ENCODE measurements at regions not wholly inside any gene's neighbourhood (a gene's known extent, or its start where the extent isn't known, plus 50 kb on each side); places are given as distances from the start of the nearest gene placed in this dataset.

- Histone ChIP-seq H3K9me3 (ENCODE audit: control insufficient read depth in 1 of 2, insufficient read depth in 1 of 2, low read depth in 1 of 2, low read length in 2 of 2) (no peaks in the 10 kb centered on the region), H3K4me2 (ENCODE audit: low read length) (no peak overlapping the region), H3K4me1 (ENCODE audit: control insufficient read depth in 1 of 2, insufficient read depth in 2 of 2, low read length in 2 of 2) (no peaks in the 10 kb centered on the region), H2AFZ (ENCODE audit: low read depth, low read length, poor library complexity, severe bottlenecking) (no peak overlapping the region), H3K4me3 (replicated peaks in 1 of 2; ENCODE audit: low read depth in 1 of 2, low read length in 2 of 2) (no peak overlapping the region), H4K20me1 (ENCODE audit: insufficient read depth) (no peaks in the 10 kb centered on the region), H3K9ac (ENCODE audit: low read length) (no peak overlapping the region), H3K27ac (ENCODE audit: low read depth, low read length) (no peak overlapping the region), H3K9me2 (ENCODE audit: insufficient read depth) (no peaks in the 10 kb centered on the region), H3K36me3 (ENCODE audit: control insufficient read depth in 1 of 2, insufficient read depth in 2 of 2, low read length in 2 of 2) (no peaks in the 10 kb centered on the region), H3K27me3 (ENCODE audit: insufficient read depth, low read length) (peaks cover 7% of the 10 kb centered on the region; the same call in 1 of the 2 replicates), H3K79me2 (ENCODE audit: insufficient read depth, low read length) (no peaks in the 10 kb centered on the region)
- intact Hi-C loops (cut with micrococcal nuclease), result no loop called here
- no peak for ATAC-seq
- CTCF ChIA-PET, result no interaction called here
- POLR2A ChIA-PET, result no interaction called here
- DNase-seq (ENCODE audit: low read depth, low spot score), result no peak
- no TSS peak for BruUV-seq (replicated peaks)
- TF ChIP-seq SIN3A (IDR thresholded peaks at IDR 0.05; ENCODE audit: low read depth) (no peak), ZFX (IDR thresholded peaks at IDR 0.05) (no peak), JUND (IDR thresholded peaks at IDR 0.05) (no peak), YY1 (IDR thresholded peaks at IDR 0.05; ENCODE audit: extremely low read depth, insufficient replicate concordance, low read depth, low read length) (no peak), ZNF274 (IDR thresholded peaks at IDR 0.05; ENCODE audit: low read depth, low read length) (no peak)
- RAD21 ChIA-PET (ENCODE audit: low non-redundant PET in 1 of 2, low total read pairs in 2 of 2, uncharacterized antibody in 2 of 2, unreplicated experiment in 2 of 2), result no interaction called here
Measured at GRCh38 chr19:29409076-29409862, 116.5 kb upstream of the VSTM2B start.

DNA sequence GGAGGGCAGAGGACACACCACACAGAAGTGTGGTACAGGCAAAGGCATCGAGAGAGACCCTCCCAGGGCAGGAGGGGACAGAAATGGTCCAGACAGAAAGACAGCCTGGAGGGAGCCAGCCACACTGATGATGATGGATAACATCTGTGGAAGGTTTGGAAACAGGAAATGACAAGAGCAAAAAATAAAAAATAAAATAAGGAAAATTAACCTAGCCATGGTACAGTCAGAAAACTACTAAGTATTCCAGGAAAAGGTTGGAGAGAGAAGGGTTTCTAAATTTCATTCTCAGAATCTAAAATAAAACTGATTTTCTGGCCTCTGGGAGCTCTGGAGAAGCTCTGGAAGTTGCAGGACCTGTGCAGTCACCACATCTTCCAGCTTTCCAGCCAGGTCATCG lies 115.2 kb upstream of the VSTM2B start:
- H3K4me3 ChIP-seq (replicated peaks in 1 of 2; ENCODE audit: low read depth in 1 of 2, low read length in 2 of 2), result no peak overlapping the region
- H4K20me1 ChIP-seq (ENCODE audit: insufficient read depth), result no peaks in the 10 kb centered on the region
- ChIA-PET RAD21 (ENCODE audit: low non-redundant PET in 1 of 2, low total read pairs in 2 of 2, uncharacterized antibody in 2 of 2, unreplicated experiment in 2 of 2) (no interaction called here), POLR2A (no interaction called here), CTCF (no interaction called here)
- DNase-seq (ENCODE audit: low read depth, low spot score) (no peak), ATAC-seq (no peak)
- intact Hi-C loops (cut with micrococcal nuclease), result no loop called here
- peaks cover 4% of the 10 kb centered on the region; the same call in 1 of the 2 replicates for H3K27me3 ChIP-seq (ENCODE audit: insufficient read depth, low read length)
- no peak overlapping the region for H2AFZ ChIP-seq (ENCODE audit: low read depth, low read length, poor library complexity, severe bottlenecking)
- no peaks in the 10 kb centered on the region for H3K79me2 ChIP-seq (ENCODE audit: insufficient read depth, low read length)
- H3K4me2 ChIP-seq (ENCODE audit: low read length), result no peak overlapping the region
- H3K9ac ChIP-seq (ENCODE audit: low read length), result no peak overlapping the region
- H3K36me3 ChIP-seq (ENCODE audit: control insufficient read depth in 1 of 2, insufficient read depth in 2 of 2, low read length in 2 of 2), result no peaks in the 10 kb centered on the region
- no peaks in the 10 kb centered on the region for H3K4me1 ChIP-seq (ENCODE audit: control insufficient read depth in 1 of 2, insufficient read depth in 2 of 2, low read length in 2 of 2)
- no peak for TF ChIP-seq SIN3A (IDR thresholded peaks at IDR 0.05; ENCODE audit: low read depth)
- no peak for TF ChIP-seq CBX3 (IDR thresholded peaks at IDR 0.05; ENCODE audit: low read depth)
- no peak for TF ChIP-seq POLR2AphosphoS5 (IDR thresholded peaks at IDR 0.05; ENCODE audit: low read depth, low read length)
- TF ChIP-seq EZH2 (IDR thresholded peaks at IDR 0.05), result no peak
- TF ChIP-seq TCF7L2 (IDR thresholded peaks at IDR 0.05; ENCODE audit: borderline replicate concordance, extremely low read depth, insufficient read depth, insufficient read length), result no peak
- TF ChIP-seq, protein P1, sequence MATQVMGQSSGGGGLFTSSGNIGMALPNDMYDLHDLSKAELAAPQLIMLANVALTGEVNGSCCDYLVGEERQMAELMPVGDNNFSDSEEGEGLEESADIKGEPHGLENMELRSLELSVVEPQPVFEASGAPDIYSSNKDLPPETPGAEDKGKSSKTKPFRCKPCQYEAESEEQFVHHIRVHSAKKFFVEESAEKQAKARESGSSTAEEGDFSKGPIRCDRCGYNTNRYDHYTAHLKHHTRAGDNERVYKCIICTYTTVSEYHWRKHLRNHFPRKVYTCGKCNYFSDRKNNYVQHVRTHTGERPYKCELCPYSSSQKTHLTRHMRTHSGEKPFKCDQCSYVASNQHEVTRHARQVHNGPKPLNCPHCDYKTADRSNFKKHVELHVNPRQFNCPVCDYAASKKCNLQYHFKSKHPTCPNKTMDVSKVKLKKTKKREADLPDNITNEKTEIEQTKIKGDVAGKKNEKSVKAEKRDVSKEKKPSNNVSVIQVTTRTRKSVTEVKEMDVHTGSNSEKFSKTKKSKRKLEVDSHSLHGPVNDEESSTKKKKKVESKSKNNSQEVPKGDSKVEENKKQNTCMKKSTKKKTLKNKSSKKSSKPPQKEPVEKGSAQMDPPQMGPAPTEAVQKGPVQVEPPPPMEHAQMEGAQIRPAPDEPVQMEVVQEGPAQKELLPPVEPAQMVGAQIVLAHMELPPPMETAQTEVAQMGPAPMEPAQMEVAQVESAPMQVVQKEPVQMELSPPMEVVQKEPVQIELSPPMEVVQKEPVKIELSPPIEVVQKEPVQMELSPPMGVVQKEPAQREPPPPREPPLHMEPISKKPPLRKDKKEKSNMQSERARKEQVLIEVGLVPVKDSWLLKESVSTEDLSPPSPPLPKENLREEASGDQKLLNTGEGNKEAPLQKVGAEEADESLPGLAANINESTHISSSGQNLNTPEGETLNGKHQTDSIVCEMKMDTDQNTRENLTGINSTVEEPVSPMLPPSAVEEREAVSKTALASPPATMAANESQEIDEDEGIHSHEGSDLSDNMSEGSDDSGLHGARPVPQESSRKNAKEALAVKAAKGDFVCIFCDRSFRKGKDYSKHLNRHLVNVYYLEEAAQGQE (IDR thresholded peaks at IDR 0.05; ENCODE audit: low read depth), result no peak
- no peak for TF ChIP-seq RAD21 (IDR thresholded peaks at IDR 0.05; ENCODE audit: low read depth)
- TF ChIP-seq, protein P2, sequence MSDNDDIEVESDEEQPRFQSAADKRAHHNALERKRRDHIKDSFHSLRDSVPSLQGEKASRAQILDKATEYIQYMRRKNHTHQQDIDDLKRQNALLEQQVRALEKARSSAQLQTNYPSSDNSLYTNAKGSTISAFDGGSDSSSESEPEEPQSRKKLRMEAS (IDR thresholded peaks at IDR 0.05), result no peak
- BruUV-seq (replicated peaks), result no TSS peak
- no peaks in the 10 kb centered on the region for H3K9me2 ChIP-seq (ENCODE audit: insufficient read depth)
- no peak overlapping the region for H3K27ac ChIP-seq (ENCODE audit: low read depth, low read length)
- no peaks in the 10 kb centered on the region for H3K9me3 ChIP-seq (ENCODE audit: control insufficient read depth in 1 of 2, insufficient read depth in 1 of 2, low read depth in 1 of 2, low read length in 2 of 2)
